CD4-positive, CD25-positive, alpha-beta regulatory T cell (primary cell): ENCODE measurements at regions not wholly inside any gene's neighbourhood (a gene's known extent, or its start where the extent isn't known, plus 50 kb on each side); places are given as distances from the start of the nearest gene placed in this dataset.

Experiments
- ATAC-seq, 2 donors: fragments of 150-1000 bp; cut with Tn5 transposase; one replicate each; pipeline ENCODE4 v1.10.0; 2021; ENCODE audit warnings: low read depth in 2 of 2, moderate number of reproducible peaks in 2 of 2, moderate library complexity in 1 of 2
- DNase-seq, 3 donors: peaks; one replicate each; pipeline versions ENCODE4 v3.0.0 to v3.0.0-alpha.2; 2012 to 2022; ENCODE audit warnings: mixed read lengths in 1 of 3
- H3K27ac ChIP-seq: one replicate; pipeline ENCODE4 v1.7.0; 2013; ENCODE audit warnings: mild to moderate bottlenecking, low read length; ENCODE audit not compliant: insufficient read depth, poor library complexity, severe bottlenecking
- H3K27me3 ChIP-seq: one replicate; pipeline ENCODE4 v1.7.0; 2013; ENCODE audit warnings: low read length; ENCODE audit not compliant: control insufficient read depth, insufficient read depth
- H3K36me3 ChIP-seq: one replicate; pipeline ENCODE4 v1.7.0; 2013; ENCODE audit warnings: mild to moderate bottlenecking, low read length, moderate library complexity; ENCODE audit not compliant: control insufficient read depth, insufficient read depth
- H3K4me1 ChIP-seq: 2 replicates; pipeline ENCODE4 v1.7.0; 2013; ENCODE audit warnings: mild to moderate bottlenecking, low read length; ENCODE audit not compliant: insufficient read depth, control insufficient read depth, poor library complexity, severe bottlenecking
- H3K4me3 ChIP-seq: one replicate; pipeline ENCODE4 v1.7.0; 2013; ENCODE audit warnings: low read depth, mild to moderate bottlenecking, low read length, moderate library complexity
- H3K9me3 ChIP-seq, 2 experiments: 1 replicate in 1 of 2; 2 replicates in 1 of 2; pipeline ENCODE4 v1.7.0; 2013; ENCODE audit warnings: low read length in 2 of 2, mild to moderate bottlenecking in 1 of 2, moderate library complexity in 1 of 2; ENCODE audit not compliant: control insufficient read depth in 2 of 2
- H3K27ac Mint-ChIP-seq, 3 donors: one replicate each; pipeline ENCODE4 v1.8.0; 2020 to 2022; ENCODE audit warnings: mild to moderate bottlenecking in 3 of 3, mixed read lengths in 3 of 3, moderate library complexity in 2 of 3
- H3K27me3 Mint-ChIP-seq: one replicate; pipeline ENCODE4 v1.8.0; 2022; ENCODE audit warnings: mild to moderate bottlenecking, mixed read lengths
- H3K36me3 Mint-ChIP-seq: one replicate; pipeline ENCODE4 v1.8.0; 2020; ENCODE audit warnings: mixed read lengths
- H3K4me1 Mint-ChIP-seq, 4 donors: one replicate each; pipeline ENCODE4 v1.8.0; 2020 to 2022; ENCODE audit warnings: mixed read lengths in 4 of 4, mild to moderate bottlenecking in 1 of 4
- H3K4me3 Mint-ChIP-seq, 4 donors: one replicate each; pipeline ENCODE4 v1.8.0; 2020 to 2022; ENCODE audit warnings: mild to moderate bottlenecking in 4 of 4, mixed read lengths in 4 of 4, moderate library complexity in 3 of 4
- H3K9me3 Mint-ChIP-seq, 7 donors: one replicate each; pipeline ENCODE4 v1.8.0; 2020 to 2022; ENCODE audit warnings: mixed read lengths in 7 of 7, mild to moderate bottlenecking in 3 of 7, moderate library complexity in 2 of 7

DNA sequence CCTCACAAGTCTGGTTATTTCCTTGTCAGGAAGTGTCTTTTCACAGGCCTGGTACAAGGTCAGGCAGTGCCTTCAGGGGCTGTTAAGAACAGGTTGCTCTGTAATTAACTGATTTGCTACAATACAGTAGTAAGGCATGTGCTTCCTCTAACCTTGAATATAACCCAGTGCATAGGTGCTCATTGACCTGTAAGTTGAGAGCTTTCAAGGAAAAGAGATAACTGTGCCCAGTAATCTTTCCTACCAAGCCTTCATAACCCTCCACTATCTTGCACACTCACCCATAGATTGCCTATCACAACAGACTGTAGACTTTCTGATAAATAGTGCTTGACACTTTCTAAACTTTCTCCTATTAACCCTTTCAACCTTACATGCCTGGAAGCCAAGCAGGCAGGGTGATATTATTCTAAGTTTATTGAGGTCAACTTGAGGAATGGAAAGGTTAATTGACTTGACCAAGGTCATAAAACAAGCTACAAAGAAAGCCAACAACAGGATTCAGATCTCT lies 148.1 kb downstream of the PPARGC1A start:
- H3K4me3 ChIP-seq = no peak overlapping the region
- H3K27me3 ChIP-seq = no peaks in the 10 kb centered on the region
- Mint-ChIP-seq H3K4me1 (no peaks in the 10 kb centered on the region), H3K27me3 (no peaks in the 10 kb centered on the region), H3K9me3 (peaks cover 0 to 6% (median 3%) of the 10 kb centered on the region in 7 donors), H3K4me3 (no peak overlapping the region), H3K36me3 (no peaks in the 10 kb centered on the region), H3K27ac (no peak overlapping the region)
- DNase-seq (no peak), ATAC-seq (no peak)
- H3K4me1 ChIP-seq = no peaks in the 10 kb centered on the region
- no peak overlapping the region for H3K27ac ChIP-seq
- no peaks in the 10 kb centered on the region for H3K36me3 ChIP-seq
- no peaks in the 10 kb centered on the region for H3K9me3 ChIP-seq

DNA sequence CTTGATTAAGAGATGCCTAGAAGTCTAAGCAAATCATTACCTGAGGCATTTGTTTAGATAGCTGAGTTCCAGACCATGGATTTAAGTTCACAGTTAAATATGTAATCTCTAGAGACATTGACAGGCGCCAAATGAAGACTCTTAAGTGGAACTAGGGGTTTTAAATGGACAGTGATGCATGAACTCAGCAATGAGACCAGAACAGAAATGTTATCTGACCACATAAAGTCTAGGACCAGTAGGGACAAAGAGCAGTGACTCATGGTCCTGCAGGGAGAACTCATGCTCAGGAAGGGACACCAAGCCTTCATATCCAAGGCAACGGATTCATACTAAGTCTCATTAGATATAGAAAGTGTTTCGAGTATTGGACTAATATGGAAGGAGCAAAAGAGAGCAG lies 152.3 kb downstream of the PPARGC1A start:
- H3K27me3 Mint-ChIP-seq = no peaks in the 10 kb centered on the region
- Histone ChIP-seq H3K27me3 (no peaks in the 10 kb centered on the region), H3K9me3 (no peaks in the 10 kb centered on the region), H3K36me3 (no peaks in the 10 kb centered on the region), H3K4me1 (no peaks in the 10 kb centered on the region), H3K27ac (no peak overlapping the region), H3K4me3 (no peak overlapping the region)
- DNase-seq = no peak
- H3K4me1 Mint-ChIP-seq = no peaks in the 10 kb centered on the region
- H3K27ac Mint-ChIP-seq = peak overlapping the region in 1 of 3 donors; percentile 54
- no peaks in the 10 kb centered on the region for H3K36me3 Mint-ChIP-seq
- peaks cover 0 to 8% (median 3%) of the 10 kb centered on the region in 7 donors for H3K9me3 Mint-ChIP-seq
- H3K4me3 Mint-ChIP-seq = no peak overlapping the region
- ATAC-seq = no peak

DNA sequence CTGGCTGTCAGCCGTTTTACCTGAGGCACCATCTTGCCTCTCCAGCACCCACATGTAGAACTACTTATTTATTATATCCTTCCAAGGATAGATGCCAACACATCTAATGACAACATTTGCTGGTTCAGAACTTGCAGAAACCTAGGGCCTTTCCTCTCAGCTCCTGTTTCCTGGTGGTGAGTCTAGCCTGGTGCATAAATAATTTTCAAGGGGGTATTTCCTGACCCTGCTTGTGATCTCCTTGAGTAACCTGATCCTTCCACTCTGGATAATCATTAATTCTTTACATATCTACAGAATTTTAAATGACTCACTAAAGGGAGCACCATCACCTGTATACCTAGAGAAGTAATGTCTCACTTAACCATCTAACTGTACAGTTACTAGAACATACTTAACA lies 153.4 kb downstream of the PPARGC1A start:
- peaks cover 0 to 15% (median 2%) of the 10 kb centered on the region in 7 donors for H3K9me3 Mint-ChIP-seq
- no peaks in the 10 kb centered on the region for H3K4me1 Mint-ChIP-seq
- Histone ChIP-seq H3K4me1 (no peaks in the 10 kb centered on the region), H3K27ac (no peak overlapping the region), H3K9me3 (no peaks in the 10 kb centered on the region), H3K27me3 (no peaks in the 10 kb centered on the region), H3K4me3 (no peak overlapping the region), H3K36me3 (no peaks in the 10 kb centered on the region)
- DNase-seq (no peak), ATAC-seq (no peak)
- no peak overlapping the region for H3K27ac Mint-ChIP-seq
- H3K4me3 Mint-ChIP-seq = no peak overlapping the region
- H3K27me3 Mint-ChIP-seq = no peaks in the 10 kb centered on the region
- H3K36me3 Mint-ChIP-seq = no peaks in the 10 kb centered on the region

DNA sequence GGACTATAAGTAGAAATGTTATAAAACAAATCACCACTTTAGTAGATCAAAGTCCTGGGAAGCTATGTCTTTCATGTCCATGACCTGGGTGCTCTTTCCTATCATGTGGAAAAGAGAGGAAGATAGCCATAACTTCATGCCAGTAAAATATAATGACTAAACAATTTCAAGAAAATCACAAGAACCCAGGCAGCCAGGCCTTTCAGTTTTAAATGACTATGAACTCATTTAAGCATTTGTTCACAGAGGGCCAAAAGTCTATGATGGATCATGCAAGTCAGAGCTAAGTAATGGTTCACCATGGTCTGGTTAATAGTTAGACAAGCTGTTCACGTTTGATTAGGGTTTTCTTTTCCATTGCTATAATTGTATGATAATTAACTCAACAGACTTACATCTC lies 155.8 kb downstream of the PPARGC1A start:
- H3K27me3 Mint-ChIP-seq = no peaks in the 10 kb centered on the region
- H3K27ac Mint-ChIP-seq = no peak overlapping the region
- H3K9me3 ChIP-seq = no peaks in the 10 kb centered on the region
- H3K4me1 ChIP-seq = no peaks in the 10 kb centered on the region
- DNase-seq = no peak
- H3K27me3 ChIP-seq = no peaks in the 10 kb centered on the region
- H3K4me3 ChIP-seq = no peak overlapping the region
- no peak overlapping the region for H3K4me3 Mint-ChIP-seq
- peaks cover 0 to 15% (median 0%) of the 10 kb centered on the region in 7 donors for H3K9me3 Mint-ChIP-seq
- no peaks in the 10 kb centered on the region for H3K4me1 Mint-ChIP-seq
- H3K36me3 Mint-ChIP-seq = no peaks in the 10 kb centered on the region
- ATAC-seq = no peak
- no peak overlapping the region for H3K27ac ChIP-seq
- H3K36me3 ChIP-seq = no peaks in the 10 kb centered on the region

DNA sequence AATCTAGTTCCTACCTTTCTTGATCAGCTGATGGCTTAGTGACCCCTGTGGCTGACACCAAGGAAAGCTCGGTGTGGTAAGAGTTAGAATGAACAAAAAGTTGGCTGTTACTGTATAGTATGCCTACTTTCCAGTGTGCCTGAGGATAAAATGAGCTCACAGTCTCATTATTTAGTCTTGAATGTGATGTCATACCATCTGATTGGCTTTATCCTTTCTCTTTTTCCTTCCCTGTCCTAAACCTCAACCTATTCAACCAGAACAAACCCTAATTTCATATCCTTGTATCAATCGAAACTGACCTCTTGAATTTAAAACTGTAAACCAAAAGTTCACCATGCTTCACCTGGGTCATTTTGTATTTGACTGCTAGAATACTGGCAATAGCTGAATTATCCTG lies 156.4 kb downstream of the PPARGC1A start:
- H3K4me1 Mint-ChIP-seq = no peaks in the 10 kb centered on the region
- H3K9me3 ChIP-seq = no peaks in the 10 kb centered on the region
- H3K4me3 ChIP-seq = no peak overlapping the region
- H3K27me3 Mint-ChIP-seq = no peaks in the 10 kb centered on the region
- H3K27ac ChIP-seq = no peak overlapping the region
- ATAC-seq (no peak), DNase-seq (no peak)
- no peaks in the 10 kb centered on the region for H3K36me3 ChIP-seq
- no peak overlapping the region for H3K27ac Mint-ChIP-seq
- no peaks in the 10 kb centered on the region for H3K27me3 ChIP-seq
- no peak overlapping the region for H3K4me3 Mint-ChIP-seq
- peaks cover 0 to 15% (median 0%) of the 10 kb centered on the region in 7 donors for H3K9me3 Mint-ChIP-seq
- no peaks in the 10 kb centered on the region for H3K4me1 ChIP-seq
- H3K36me3 Mint-ChIP-seq = no peaks in the 10 kb centered on the region

DNA sequence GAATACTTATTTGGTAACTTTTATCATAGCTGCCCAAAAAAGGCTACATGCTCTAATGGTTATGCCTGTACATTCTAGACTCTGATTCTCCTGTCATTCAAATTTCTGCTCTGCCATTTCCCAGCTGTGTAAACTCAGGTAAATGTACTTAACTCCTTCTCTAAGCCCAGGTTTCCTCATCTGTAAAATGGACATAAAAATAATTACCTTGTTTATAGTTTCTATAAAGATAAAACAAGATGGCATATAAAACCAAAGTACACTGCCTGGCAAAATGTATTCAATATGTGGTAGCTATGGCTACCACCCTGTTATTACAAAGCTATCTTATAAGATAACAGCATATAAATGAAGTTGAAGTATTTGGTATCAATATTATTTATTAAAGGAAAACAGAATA lies 158.8 kb downstream of the PPARGC1A start:
- no peak overlapping the region for H3K4me3 ChIP-seq
- H3K27ac Mint-ChIP-seq = no peak overlapping the region
- H3K9me3 Mint-ChIP-seq = peaks cover 0 to 13% (median 2%) of the 10 kb centered on the region in 7 donors
- H3K4me3 Mint-ChIP-seq = no peak overlapping the region
- no peak overlapping the region for H3K27ac ChIP-seq
- no peaks in the 10 kb centered on the region for H3K27me3 ChIP-seq
- no peaks in the 10 kb centered on the region for H3K36me3 Mint-ChIP-seq
- H3K4me1 ChIP-seq = no peaks in the 10 kb centered on the region
- no peaks in the 10 kb centered on the region for H3K9me3 ChIP-seq
- DNase-seq (no peak), ATAC-seq (no peak)
- no peaks in the 10 kb centered on the region for H3K36me3 ChIP-seq
- no peaks in the 10 kb centered on the region for H3K27me3 Mint-ChIP-seq
- H3K4me1 Mint-ChIP-seq = no peaks in the 10 kb centered on the region

DNA sequence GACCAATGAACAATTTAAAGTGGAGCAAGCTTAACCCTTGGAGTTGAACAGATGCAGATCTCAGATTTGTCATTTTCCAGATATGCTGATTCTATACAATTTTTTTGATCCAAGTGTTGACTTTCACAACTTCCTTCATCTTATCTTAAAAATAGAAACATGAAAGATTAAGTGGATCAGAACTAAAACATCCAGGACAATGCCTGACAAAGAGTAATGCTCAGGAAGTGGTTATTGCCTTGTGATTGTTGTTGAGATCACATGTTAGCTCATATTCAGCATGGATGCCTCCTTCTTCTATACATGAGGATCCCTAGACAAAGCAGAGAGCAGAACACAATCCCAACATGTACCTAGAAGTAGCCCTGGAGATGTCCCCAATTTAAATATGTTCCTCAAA lies 160.9 kb downstream of the PPARGC1A start:
- no peaks in the 10 kb centered on the region for H3K4me1 ChIP-seq
- H3K36me3 ChIP-seq = no peaks in the 10 kb centered on the region
- H3K4me3 Mint-ChIP-seq = no peak overlapping the region
- H3K4me3 ChIP-seq = no peak overlapping the region
- H3K27me3 ChIP-seq = no peaks in the 10 kb centered on the region
- DNase-seq (no peak), ATAC-seq (no peak)
- H3K27ac Mint-ChIP-seq = no peak overlapping the region
- H3K9me3 ChIP-seq = no peaks in the 10 kb centered on the region
- no peak overlapping the region for H3K27ac ChIP-seq
- H3K36me3 Mint-ChIP-seq = no peaks in the 10 kb centered on the region
- peaks cover 0 to 11% (median 4%) of the 10 kb centered on the region in 7 donors for H3K9me3 Mint-ChIP-seq
- no peaks in the 10 kb centered on the region for H3K4me1 Mint-ChIP-seq
- H3K27me3 Mint-ChIP-seq = no peaks in the 10 kb centered on the region

DNA sequence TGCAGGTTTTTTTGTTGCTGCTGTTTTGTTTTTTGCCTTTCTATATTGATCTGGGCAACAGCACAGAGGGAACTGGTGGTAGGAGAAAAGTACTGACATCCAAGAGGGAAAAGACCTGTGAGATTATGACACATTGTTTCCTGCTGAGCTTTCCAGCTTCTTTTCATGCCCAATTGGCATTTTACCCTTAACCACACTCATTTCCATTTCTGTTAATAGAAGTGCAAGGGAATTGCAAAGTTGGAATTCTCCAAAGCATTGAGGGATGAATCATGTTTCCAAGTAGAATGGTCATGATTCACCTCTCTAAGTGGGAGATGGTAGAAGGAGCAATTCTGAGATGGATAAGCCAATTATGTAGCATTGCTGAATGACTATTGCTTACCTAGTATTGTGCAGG lies 161.5 kb downstream of the PPARGC1A start:
- Mint-ChIP-seq H3K4me3 (no peak overlapping the region), H3K36me3 (no peaks in the 10 kb centered on the region), H3K4me1 (no peaks in the 10 kb centered on the region), H3K9me3 (peaks cover 0 to 11% (median 4%) of the 10 kb centered on the region in 7 donors), H3K27me3 (no peaks in the 10 kb centered on the region), H3K27ac (no peak overlapping the region)
- no peak overlapping the region for H3K27ac ChIP-seq
- no peak for ATAC-seq
- H3K4me3 ChIP-seq = no peak overlapping the region
- H3K4me1 ChIP-seq = no peaks in the 10 kb centered on the region
- DNase-seq = no peak
- no peaks in the 10 kb centered on the region for H3K36me3 ChIP-seq
- H3K27me3 ChIP-seq = no peaks in the 10 kb centered on the region
- no peaks in the 10 kb centered on the region for H3K9me3 ChIP-seq
